ENCODE measurements at regions not wholly inside any gene's neighbourhood (a gene's known extent, or its start where the extent isn't known, plus 50 kb on each side); places are given as distances from the start of the nearest gene placed in this dataset.

- no peak for TF ChIP-seq POLR2A (IDR thresholded peaks at IDR 0.05; ENCODE audit: low read length)
- no peak for TF ChIP-seq GATA1 (IDR thresholded peaks at IDR 0.05; ENCODE audit: low read depth, low read length)
Measured at GRCh38 chr4:163949976-163950601, 455.6 kb downstream of the TMA16 start.

All from erythroblast (primary cell).